Mesenchymal stem cell (in vitro differentiated cells and primary cell): ENCODE measurements at regions not wholly inside any gene's neighbourhood (a gene's known extent, or its start where the extent isn't known, plus 50 kb on each side); places are given as distances from the start of the nearest gene placed in this dataset.

Experiments
- DNase-seq: peaks from one replicate; pipeline ENCODE4 v3.0.0-alpha.2; 2013
- H2AFZ ChIP-seq: one replicate; pipeline ENCODE4 v1.6.1; 2013; ENCODE audit warnings: low read depth, mild to moderate bottlenecking, control low read depth, inconsistent platforms, low read length, moderate library complexity
- H2AK5ac ChIP-seq: 2 replicates; pipeline ENCODE4 v1.6.1; 2013; ENCODE audit warnings: low read length, moderate library complexity, mild to moderate bottlenecking, inconsistent platforms; ENCODE audit not compliant: severe bottlenecking
- H2BK120ac ChIP-seq: one replicate; pipeline ENCODE4 v1.6.1; 2013; ENCODE audit warnings: low read depth, mild to moderate bottlenecking, inconsistent platforms, low read length, moderate library complexity
- H2BK12ac ChIP-seq, 2 experiments: one replicate each; pipeline ENCODE4 v1.6.1; 2013; ENCODE audit warnings: inconsistent platforms in 2 of 2, low read length in 2 of 2, mild to moderate bottlenecking in 2 of 2, moderate library complexity in 2 of 2, control low read depth in 1 of 2
- H2BK15ac ChIP-seq: one replicate; pipeline ENCODE4 v1.6.1; 2013; ENCODE audit warnings: mild to moderate bottlenecking, low read depth, inconsistent platforms; ENCODE audit not compliant: poor library complexity, severe bottlenecking
- H2BK5ac ChIP-seq: 2 replicates; pipeline ENCODE4 v1.6.1; 2013; ENCODE audit warnings: low read depth, mild to moderate bottlenecking, low read length, control low read depth, inconsistent platforms; ENCODE audit not compliant: poor library complexity, severe bottlenecking
- H3K14ac ChIP-seq, 2 experiments: one replicate each; pipeline ENCODE4 v1.6.1; 2013; ENCODE audit warnings: inconsistent platforms in 2 of 2, low read length in 2 of 2, control low read depth in 1 of 2, mild to moderate bottlenecking in 1 of 2, moderate library complexity in 1 of 2
- H3K18ac ChIP-seq, 2 experiments: one replicate each; pipeline ENCODE4 v1.6.1; 2013; ENCODE audit warnings: inconsistent platforms in 2 of 2, low read length in 2 of 2, control low read depth in 1 of 2, low read depth in 1 of 2, mild to moderate bottlenecking in 1 of 2
- H3K23ac ChIP-seq, 2 experiments: one replicate each; pipeline ENCODE4 v1.6.1; 2013; ENCODE audit warnings: inconsistent platforms in 2 of 2, low read length in 2 of 2, mild to moderate bottlenecking in 2 of 2, moderate library complexity in 2 of 2, control low read depth in 1 of 2
- H3K27ac ChIP-seq: 2 replicates; pipeline ENCODE4 v1.5.1; 2013; ENCODE audit warnings: mild to moderate bottlenecking, moderate library complexity, low read length, control low read depth, inconsistent platforms; ENCODE audit not compliant: poor library complexity, severe bottlenecking
- H3K27me3 ChIP-seq, 2 experiments: 2 replicates each; pipeline versions ENCODE4 v1.6.1 to v1.7.0; 2013; ENCODE audit warnings: low read length in 2 of 2, mild to moderate bottlenecking in 2 of 2, moderate library complexity in 2 of 2, control low read depth in 1 of 2, inconsistent platforms in 1 of 2; ENCODE audit not compliant: control insufficient read depth in 1 of 2, insufficient read depth in 1 of 2
- H3K36me3 ChIP-seq, 2 experiments: 2 replicates each; pipeline versions ENCODE4 v1.6.1 to v1.7.0; 2013; ENCODE audit warnings: low read length in 2 of 2, control low read depth in 1 of 2, inconsistent platforms in 1 of 2, low read depth in 1 of 2, mild to moderate bottlenecking in 1 of 2; ENCODE audit not compliant: insufficient read depth in 2 of 2, control insufficient read depth in 1 of 2
- H3K4ac ChIP-seq, 2 experiments: one replicate each; pipeline ENCODE4 v1.6.1; 2013; ENCODE audit warnings: inconsistent platforms in 2 of 2, low read length in 2 of 2, mild to moderate bottlenecking in 2 of 2, moderate library complexity in 2 of 2, control low read depth in 1 of 2, low read depth in 1 of 2
- H3K4me1 ChIP-seq: 2 replicates; pipeline ENCODE4 v1.6.1; 2013; ENCODE audit warnings: low read depth, low read length, control low read depth; ENCODE audit not compliant: control insufficient read depth, insufficient read depth
- H3K4me2 ChIP-seq: 2 replicates; pipeline ENCODE4 v1.6.1; 2013; ENCODE audit warnings: low read length, mild to moderate bottlenecking, inconsistent platforms; ENCODE audit not compliant: poor library complexity, severe bottlenecking
- H3K4me3 ChIP-seq, 2 experiments: 2 replicates each; pipeline versions ENCODE4 v1.5.1 to v1.7.0; 2013; ENCODE audit warnings: low read length in 2 of 2, mild to moderate bottlenecking in 2 of 2, control low read depth in 1 of 2, low read depth in 1 of 2; ENCODE audit not compliant: insufficient read depth in 1 of 2
- H3K79me1 ChIP-seq: replicated peaks from 2 replicates; pipeline ENCODE4 v1.6.1; 2013; ENCODE audit warnings: mild to moderate bottlenecking, control low read depth, low read length, inconsistent platforms; ENCODE audit not compliant: poor library complexity, severe bottlenecking
- H3K9ac ChIP-seq: 2 replicates; pipeline ENCODE4 v1.7.0; 2013; ENCODE audit warnings: mild to moderate bottlenecking, low read length, moderate library complexity
- H3K9me3 ChIP-seq: 2 replicates; pipeline ENCODE4 v1.7.0; 2013; ENCODE audit warnings: mild to moderate bottlenecking, low read length; ENCODE audit not compliant: control insufficient read depth
- H4K8ac ChIP-seq: one replicate; pipeline ENCODE4 v1.6.1; 2013; ENCODE audit warnings: inconsistent platforms, mild to moderate bottlenecking, low read length, moderate library complexity
- H4K91ac ChIP-seq: one replicate; pipeline ENCODE4 v1.6.1; 2013; ENCODE audit warnings: mild to moderate bottlenecking, low read length, inconsistent platforms
- WGBS: methylation state at CpG from one replicate; pipeline ENCODE4 v1.1.7; 2013; ENCODE audit warnings: mixed read lengths; 5-methylcytosine and 5-hydroxymethylcytosine counted together

DNA sequence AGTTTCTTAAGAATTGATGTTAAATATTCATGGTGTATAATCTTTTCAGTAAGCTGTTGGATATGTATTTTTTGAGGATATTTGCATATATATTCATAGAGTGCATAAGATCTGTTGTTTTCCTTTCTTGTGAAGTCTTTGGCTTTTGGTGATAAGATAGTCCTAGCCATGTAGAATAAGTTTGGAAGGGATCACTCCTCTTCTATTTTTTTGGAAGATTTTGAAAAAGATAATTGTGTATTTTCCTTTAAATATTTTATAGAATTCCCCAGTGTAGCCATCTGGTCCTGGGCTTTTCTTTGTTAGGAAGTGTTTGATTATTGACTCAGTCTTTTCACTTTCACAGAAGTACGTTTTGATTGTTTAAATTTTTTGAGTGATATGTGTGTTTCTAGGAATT is 318.8 kb upstream of the CDH10 start:
- H2AK5ac ChIP-seq, result no peak overlapping the region
- H3K4ac ChIP-seq, result no peak overlapping the region
- H2BK12ac ChIP-seq, result no peak overlapping the region
- no peak overlapping the region for H3K4me2 ChIP-seq
- H4K8ac ChIP-seq, result no peak overlapping the region
- H3K18ac ChIP-seq, result no peak overlapping the region
- H3K9ac ChIP-seq, result no peak overlapping the region
- no peaks in the 10 kb centered on the region for H3K79me1 ChIP-seq
- no peak overlapping the region for H4K91ac ChIP-seq
- H3K23ac ChIP-seq, result no peak overlapping the region
- H2BK120ac ChIP-seq, result no peak overlapping the region
- no peaks in the 10 kb centered on the region for H3K27me3 ChIP-seq
- no peaks in the 10 kb centered on the region for H3K9me3 ChIP-seq
- no peak overlapping the region for H3K4me3 ChIP-seq
- no peak overlapping the region for H2AFZ ChIP-seq
- no peaks in the 10 kb centered on the region for H3K4me1 ChIP-seq
- DNase-seq, result no peak
- H2BK15ac ChIP-seq, result no peak overlapping the region
- H2BK5ac ChIP-seq, result no peak overlapping the region
- no peak overlapping the region for H3K27ac ChIP-seq
- H3K36me3 ChIP-seq, result no peaks in the 10 kb centered on the region
- no CpG with 5 or more reads among the region's 1 CpG for WGBS
- no peak overlapping the region for H3K14ac ChIP-seq

GRCh38 chr5:24923400-24923799 is 278.6 kb upstream of the CDH10 start:
- no peak overlapping the region for H3K4ac ChIP-seq
- WGBS, result 79% methylated on average over 3 of the region's 3 CpGs
- no peak overlapping the region for H3K9ac ChIP-seq

GRCh38 chr5:24918676-24919075 is 273.9 kb upstream of the CDH10 start:
- no peak overlapping the region for H4K91ac ChIP-seq
- H3K79me1 ChIP-seq, result no peaks in the 10 kb centered on the region
- H2BK15ac ChIP-seq, result no peak overlapping the region
- no peak overlapping the region for H3K18ac ChIP-seq
- no peak overlapping the region for H3K4me2 ChIP-seq
- 100% methylated on average over 1 of the region's 1 CpG for WGBS
- H2BK5ac ChIP-seq, result no peak overlapping the region
- no peaks in the 10 kb centered on the region for H3K9me3 ChIP-seq
- no peak overlapping the region for H4K8ac ChIP-seq
- H3K14ac ChIP-seq, result no peak overlapping the region
- no peak overlapping the region for H2BK12ac ChIP-seq
- no peak overlapping the region for H3K23ac ChIP-seq
- H3K4ac ChIP-seq, result no peak overlapping the region
- no peaks in the 10 kb centered on the region for H3K4me1 ChIP-seq
- H3K36me3 ChIP-seq, result no peaks in the 10 kb centered on the region
- H3K27me3 ChIP-seq, result no peaks in the 10 kb centered on the region
- no peak overlapping the region for H3K4me3 ChIP-seq
- H2AK5ac ChIP-seq, result no peak overlapping the region
- H3K27ac ChIP-seq, result no peak overlapping the region
- H2BK120ac ChIP-seq, result no peak overlapping the region
- H2AFZ ChIP-seq, result no peak overlapping the region
- H3K9ac ChIP-seq, result no peak overlapping the region
- no peak for DNase-seq

More at GRCh38 chr5:24923400-24923799, 278.6 kb upstream of the CDH10 start:
- H3K4me2 ChIP-seq, result no peak overlapping the region
- no peaks in the 10 kb centered on the region for H3K36me3 ChIP-seq
- no peaks in the 10 kb centered on the region for H3K79me1 ChIP-seq
- H3K18ac ChIP-seq, result no peak overlapping the region
- H2BK120ac ChIP-seq, result no peak overlapping the region
- H2AFZ ChIP-seq, result no peak overlapping the region
- H3K23ac ChIP-seq, result no peak overlapping the region
- H3K27me3 ChIP-seq, result no peaks in the 10 kb centered on the region
- no peaks in the 10 kb centered on the region for H3K4me1 ChIP-seq
- H3K4me3 ChIP-seq, result no peak overlapping the region
- H4K8ac ChIP-seq, result no peak overlapping the region
- no peak overlapping the region for H3K27ac ChIP-seq
- no peak overlapping the region for H2BK5ac ChIP-seq
- no peak overlapping the region for H2AK5ac ChIP-seq
- no peak overlapping the region for H3K14ac ChIP-seq
- H2BK15ac ChIP-seq, result no peak overlapping the region
- no peaks in the 10 kb centered on the region for H3K9me3 ChIP-seq
- H4K91ac ChIP-seq, result no peak overlapping the region
- no peak for DNase-seq
- no peak overlapping the region for H2BK12ac ChIP-seq

GRCh38 chr5:24916863-24917262 is 272.1 kb upstream of the CDH10 start:
- H3K14ac ChIP-seq, result no peak overlapping the region
- no peak overlapping the region for H3K4me2 ChIP-seq
- no peak overlapping the region for H2BK5ac ChIP-seq
- no peak overlapping the region for H2BK12ac ChIP-seq
- H2BK120ac ChIP-seq, result no peak overlapping the region
- no peak overlapping the region for H3K27ac ChIP-seq
- H4K8ac ChIP-seq, result no peak overlapping the region
- H3K36me3 ChIP-seq, result no peaks in the 10 kb centered on the region
- H4K91ac ChIP-seq, result no peak overlapping the region
- H2BK15ac ChIP-seq, result no peak overlapping the region
- no peak overlapping the region for H3K4me3 ChIP-seq
- H3K9me3 ChIP-seq, result no peaks in the 10 kb centered on the region
- no peak for DNase-seq
- no peak overlapping the region for H3K18ac ChIP-seq
- no peak overlapping the region for H2AFZ ChIP-seq
- no peak overlapping the region for H3K9ac ChIP-seq
- no peaks in the 10 kb centered on the region for H3K4me1 ChIP-seq
- no peak overlapping the region for H3K23ac ChIP-seq
- H3K79me1 ChIP-seq, result no peaks in the 10 kb centered on the region
- no peak overlapping the region for H3K4ac ChIP-seq
- H3K27me3 ChIP-seq, result no peaks in the 10 kb centered on the region
- 100% methylated on average over 1 of the region's 2 CpGs for WGBS
- no peak overlapping the region for H2AK5ac ChIP-seq
